ENCODE measurements at regions not wholly inside any gene's neighbourhood (a gene's known extent, or its start where the extent isn't known, plus 50 kb on each side); places are given as distances from the start of the nearest gene placed in this dataset.
A peak's percentile ranks its signal among the peaks of the same experiment; 100 is the strongest.

GRCh38 chr18:5060543-5060942 lies 136.5 kb downstream of the AKAIN1 start:
- TF ChIP-seq POLR2A (IDR thresholded peaks at IDR 0.05): no peak
- no peak for TF ChIP-seq CTCF (IDR thresholded peaks at IDR 0.05)
- no peak for TF ChIP-seq EP300 (IDR thresholded peaks at IDR 0.05)
- Histone ChIP-seq H3K4me1 (ENCODE audit: insufficient read depth) (no peaks in the 10 kb centered on the region), H3K27ac (no peak overlapping the region), H3K27me3 (no peaks in the 10 kb centered on the region), H3K4me3 (no peak overlapping the region), H3K9me3 (no peaks in the 10 kb centered on the region), H3K36me3 (no peaks in the 10 kb centered on the region)
- WGBS, 3 donors: 80 to 89% (median 82%) methylated on average over 3 of the region's 3 CpGs
- intact Hi-C loops (cut with DNase I): no loop called here
- no peak for DNase-seq

GRCh38 chr18:5059696-5060032 lies 137.4 kb downstream of the AKAIN1 start:
- Histone ChIP-seq H3K27ac (no peak overlapping the region), H3K36me3 (no peaks in the 10 kb centered on the region), H3K4me3 (no peak overlapping the region), H3K27me3 (no peaks in the 10 kb centered on the region), H3K4me1 (ENCODE audit: insufficient read depth) (no peaks in the 10 kb centered on the region), H3K9me3 (no peaks in the 10 kb centered on the region)
- intact Hi-C loops (cut with DNase I): no loop called here
- DNase-seq: no peak
- TF ChIP-seq CTCF (IDR thresholded peaks at IDR 0.05) (no peak), EP300 (IDR thresholded peaks at IDR 0.05) (no peak), POLR2A (IDR thresholded peaks at IDR 0.05) (no peak)
- 9 to 33% (median 10%) methylated on average over 2 of the region's 2 CpGs for WGBS, 3 donors

GRCh38 chr18:5058768-5059695 lies 138.0 kb downstream of the AKAIN1 start:
- 50 to 53% (median 51%) methylated on average over 17 of the region's 17 CpGs for WGBS, 3 donors
- TF ChIP-seq CTCF (IDR thresholded peaks at IDR 0.05): no peak
- no peak for TF ChIP-seq EP300 (IDR thresholded peaks at IDR 0.05)
- TF ChIP-seq POLR2A (IDR thresholded peaks at IDR 0.05): no peak
- no peaks in the 10 kb centered on the region for H3K9me3 ChIP-seq
- intact Hi-C loops (cut with DNase I): no loop called here
- DNase-seq: no peak
- no peaks in the 10 kb centered on the region for H3K27me3 ChIP-seq
- no peak overlapping the region for H3K4me3 ChIP-seq
- no peaks in the 10 kb centered on the region for H3K4me1 ChIP-seq (ENCODE audit: insufficient read depth)
- H3K36me3 ChIP-seq: no peaks in the 10 kb centered on the region
- H3K27ac ChIP-seq: no peak overlapping the region

GRCh38 chr18:5057386-5058348 lies 139.4 kb downstream of the AKAIN1 start:
- H3K36me3 ChIP-seq: no peaks in the 10 kb centered on the region
- TF ChIP-seq CTCF (IDR thresholded peaks at IDR 0.05) (no peak), EP300 (IDR thresholded peaks at IDR 0.05) (no peak), POLR2A (IDR thresholded peaks at IDR 0.05) (no peak)
- H3K27me3 ChIP-seq: no peaks in the 10 kb centered on the region
- peak in 3 of 5 donors; percentile 21 to 40 (median 34) for DNase-seq
- no peak overlapping the region for H3K27ac ChIP-seq
- 23 to 28% (median 24%) methylated on average over 13 of the region's 13 CpGs for WGBS, 3 donors
- no peaks in the 10 kb centered on the region for H3K9me3 ChIP-seq
- H3K4me3 ChIP-seq: no peak overlapping the region
- intact Hi-C loops (cut with DNase I): no loop called here
- no peaks in the 10 kb centered on the region for H3K4me1 ChIP-seq (ENCODE audit: insufficient read depth)
